Naive thymus-derived CD4-positive, alpha-beta T cell (primary cell): ENCODE measurements at regions not wholly inside any gene's neighbourhood (a gene's known extent, or its start where the extent isn't known, plus 50 kb on each side); places are given as distances from the start of the nearest gene placed in this dataset.

Experiments
- ATAC-seq: fragments of 150-1000 bp; cut with Tn5 transposase; 2 replicates; pipeline ENCODE4 v1.10.0; 2021; ENCODE audit warnings: mild to moderate bottlenecking, moderate library complexity
- CTCF ChIA-PET: fragments of 350-600 bp; sonication (Branson Sonifier 250); formaldehyde crosslinking; loops from one replicate; lab custom pipeline; 2021; ENCODE audit warnings: antibody characterized with exemption; lab: Charles Lee
- POLR2A ChIA-PET: fragments of 350-600 bp; sonication (Branson Sonifier 250); formaldehyde crosslinking; loops from one replicate; lab custom pipeline; 2021; ENCODE audit warnings: antibody characterized with exemption, inconsistent platforms; lab: Charles Lee
- DNase-seq, 9 donors: peaks; one replicate each; pipeline versions ENCODE4 v3.0.0 to v3.0.0-alpha.2; 2020 to 2022; ENCODE audit warnings: mixed read lengths in 1 of 9
- H3K27ac ChIP-seq: one replicate; pipeline ENCODE4 v1.7.0; 2013; ENCODE audit warnings: mild to moderate bottlenecking, low read depth, low read length, moderate library complexity
- H3K27me3 ChIP-seq, 2 donors: one replicate each; pipeline ENCODE4 v1.7.0; 2013; ENCODE audit warnings: low read length in 2 of 2, mild to moderate bottlenecking in 2 of 2, moderate library complexity in 2 of 2; ENCODE audit not compliant: control insufficient read depth in 2 of 2, insufficient read depth in 2 of 2
- H3K36me3 ChIP-seq, 3 experiments: 1 replicate in 2 of 3; 2 replicates in 1 of 3; pipeline ENCODE4 v1.7.0; 2013; ENCODE audit warnings: low read length in 3 of 3, mild to moderate bottlenecking in 3 of 3, moderate library complexity in 1 of 3; ENCODE audit not compliant: insufficient read depth in 3 of 3, control insufficient read depth in 2 of 3
- H3K4me1 ChIP-seq, 2 donors: one replicate each; pipeline ENCODE4 v1.7.0; 2013; ENCODE audit warnings: low read length in 2 of 2, mild to moderate bottlenecking in 2 of 2, moderate library complexity in 1 of 2; ENCODE audit not compliant: control insufficient read depth in 2 of 2, insufficient read depth in 2 of 2
- H3K4me3 ChIP-seq: 2 replicates; pipeline ENCODE4 v1.7.0; 2013; ENCODE audit warnings: mild to moderate bottlenecking, low read length
- H3K9me3 ChIP-seq, 3 experiments: 1 replicate in 2 of 3; 2 replicates in 1 of 3; pipeline ENCODE4 v1.7.0; 2013; ENCODE audit warnings: low read length in 3 of 3; ENCODE audit not compliant: control insufficient read depth in 2 of 3
- H3K27ac Mint-ChIP-seq, 9 donors: one replicate each; pipeline ENCODE4 v1.8.0; 2020 to 2022; ENCODE audit warnings: mixed read lengths in 9 of 9, mild to moderate bottlenecking in 8 of 9, moderate library complexity in 5 of 9, inconsistent platforms in 2 of 9
- H3K27me3 Mint-ChIP-seq, 5 donors: one replicate each; pipeline ENCODE4 v1.8.0; 2021 to 2022; ENCODE audit warnings: mixed read lengths in 5 of 5, mild to moderate bottlenecking in 1 of 5
- H3K36me3 Mint-ChIP-seq, 5 donors: one replicate each; pipeline ENCODE4 v1.8.0; 2020 to 2022; ENCODE audit warnings: mixed read lengths in 5 of 5, mild to moderate bottlenecking in 3 of 5, inconsistent platforms in 1 of 5
- H3K4me1 Mint-ChIP-seq, 7 donors: one replicate each; pipeline ENCODE4 v1.8.0; 2020 to 2022; ENCODE audit warnings: mixed read lengths in 7 of 7, mild to moderate bottlenecking in 3 of 7, inconsistent platforms in 1 of 7
- H3K4me3 Mint-ChIP-seq, 10 donors: one replicate each; pipeline ENCODE4 v1.8.0; 2020 to 2022; ENCODE audit warnings: mild to moderate bottlenecking in 10 of 10, mixed read lengths in 10 of 10, moderate library complexity in 6 of 10, inconsistent platforms in 2 of 10
- H3K9me3 Mint-ChIP-seq, 11 donors: one replicate each; pipeline ENCODE4 v1.8.0; 2020 to 2022; ENCODE audit warnings: mixed read lengths in 11 of 11, mild to moderate bottlenecking in 4 of 11, inconsistent platforms in 1 of 11, moderate library complexity in 1 of 11
- intact Hi-C, 2 donors: fragments of 100-400 bp; cut with micrococcal nuclease; formaldehyde crosslinking; loops; one replicate each; pipeline ENCODE4 v1.15.1; 2023

- H3K9me3 Mint-ChIP-seq: no peaks in the 10 kb centered on the region
- Histone ChIP-seq H3K9me3 (no peaks in the 10 kb centered on the region), H3K4me3 (no peak overlapping the region), H3K27ac (no peak overlapping the region), H3K27me3 (no peaks in the 10 kb centered on the region), H3K36me3 (no peaks in the 10 kb centered on the region), H3K4me1 (no peaks in the 10 kb centered on the region)
- peaks cover 29 to 57% (median 34%) of the 10 kb centered on the region in 5 donors for H3K27me3 Mint-ChIP-seq
- H3K36me3 Mint-ChIP-seq: no peaks in the 10 kb centered on the region
- no peak for DNase-seq
- CTCF ChIA-PET: no interaction called here
- H3K4me3 Mint-ChIP-seq: no peak overlapping the region
- H3K27ac Mint-ChIP-seq: no peak overlapping the region
- ATAC-seq: no peak
- peaks cover 0 to 5% (median 0%) of the 10 kb centered on the region in 7 donors for H3K4me1 Mint-ChIP-seq
- intact Hi-C loops: no loop called here
- POLR2A ChIA-PET: no interaction called here
Measured at GRCh38 chr7:45235905-45236304, 78.3 kb downstream of the RAMP3 start.

- intact Hi-C loops: no loop called here
- no peak overlapping the region for H3K27ac ChIP-seq
- ATAC-seq (no peak), DNase-seq (no peak)
- H3K36me3 Mint-ChIP-seq: no peaks in the 10 kb centered on the region
- H3K27me3 Mint-ChIP-seq: peaks cover 32 to 61% (median 41%) of the 10 kb centered on the region in 5 donors
- POLR2A ChIA-PET: no interaction called here
- no peak overlapping the region for H3K4me3 Mint-ChIP-seq
- no peaks in the 10 kb centered on the region for H3K27me3 ChIP-seq
- no peaks in the 10 kb centered on the region for H3K9me3 ChIP-seq
- H3K27ac Mint-ChIP-seq: no peak overlapping the region
- H3K36me3 ChIP-seq: no peaks in the 10 kb centered on the region
- CTCF ChIA-PET: no interaction called here
- no peak overlapping the region for H3K4me3 ChIP-seq
- H3K4me1 Mint-ChIP-seq: peaks cover 0 to 7% (median 0%) of the 10 kb centered on the region in 7 donors
- no peaks in the 10 kb centered on the region for H3K9me3 Mint-ChIP-seq
- no peaks in the 10 kb centered on the region for H3K4me1 ChIP-seq
Measured at GRCh38 chr7:45236666-45237065, 79.1 kb downstream of the RAMP3 start.

GRCh38 chr7:45237788-45238461 is 80.3 kb downstream of the RAMP3 start:
- no peaks in the 10 kb centered on the region for H3K36me3 ChIP-seq
- Mint-ChIP-seq H3K9me3 (no peaks in the 10 kb centered on the region), H3K27ac (no peak overlapping the region), H3K27me3 (peaks cover 26 to 56% (median 45%) of the 10 kb centered on the region in 5 donors), H3K4me1 (peaks cover 0 to 7% (median 0%) of the 10 kb centered on the region in 7 donors), H3K36me3 (no peaks in the 10 kb centered on the region), H3K4me3 (no peak overlapping the region)
- H3K27me3 ChIP-seq: no peaks in the 10 kb centered on the region
- H3K9me3 ChIP-seq: no peaks in the 10 kb centered on the region
- no peak overlapping the region for H3K4me3 ChIP-seq
- no peaks in the 10 kb centered on the region for H3K4me1 ChIP-seq
- intact Hi-C loops: no loop called here
- ChIA-PET CTCF (no interaction called here), POLR2A (no interaction called here)
- ATAC-seq (no peak), DNase-seq (no peak)
- no peak overlapping the region for H3K27ac ChIP-seq

GRCh38 chr7:45238806-45239205 is 81.2 kb downstream of the RAMP3 start:
- no peak overlapping the region for H3K4me3 Mint-ChIP-seq
- Histone ChIP-seq H3K36me3 (no peaks in the 10 kb centered on the region), H3K27me3 (no peaks in the 10 kb centered on the region), H3K4me1 (no peaks in the 10 kb centered on the region), H3K27ac (no peak overlapping the region), H3K9me3 (no peaks in the 10 kb centered on the region), H3K4me3 (no peak overlapping the region)
- ATAC-seq: no peak
- no peaks in the 10 kb centered on the region for H3K9me3 Mint-ChIP-seq
- no peak for DNase-seq
- H3K4me1 Mint-ChIP-seq: peaks cover 0 to 5% (median 0%) of the 10 kb centered on the region in 7 donors
- ChIA-PET POLR2A (no interaction called here), CTCF (no interaction called here)
- no peak overlapping the region for H3K27ac Mint-ChIP-seq
- H3K27me3 Mint-ChIP-seq: peaks cover 25 to 52% (median 46%) of the 10 kb centered on the region in 5 donors
- intact Hi-C loops: no loop called here
- no peaks in the 10 kb centered on the region for H3K36me3 Mint-ChIP-seq

GRCh38 chr7:45239486-45239885 is 81.9 kb downstream of the RAMP3 start:
- H3K27me3 Mint-ChIP-seq: peaks cover 25 to 49% (median 42%) of the 10 kb centered on the region in 5 donors

DNA sequence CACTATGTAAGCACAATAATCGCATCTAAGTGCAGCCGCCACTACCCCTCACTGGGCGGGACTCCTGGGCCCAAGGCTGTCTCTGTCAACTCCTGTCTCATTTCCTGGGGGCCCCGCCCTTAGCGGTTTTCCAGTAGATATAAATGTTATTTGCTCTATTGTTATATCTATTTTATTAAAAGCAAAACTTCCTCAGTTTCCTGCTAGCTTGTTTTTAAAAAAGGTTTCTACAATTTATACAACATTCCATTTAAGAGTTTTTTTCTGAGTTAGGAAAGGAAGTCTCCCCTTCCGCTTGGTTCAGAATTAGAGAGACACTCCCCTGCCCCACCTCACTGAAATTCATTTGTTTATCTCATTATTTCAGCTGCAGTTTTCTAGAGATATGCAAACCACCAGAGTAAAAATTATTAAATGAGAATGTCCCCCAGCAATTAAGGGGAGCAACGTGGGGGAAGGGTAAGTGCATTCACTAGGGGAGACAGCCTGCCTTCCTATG is 82.7 kb downstream of the RAMP3 start:
- intact Hi-C loops: no loop called here
- Histone ChIP-seq H3K4me1 (no peaks in the 10 kb centered on the region), H3K36me3 (no peaks in the 10 kb centered on the region), H3K9me3 (no peaks in the 10 kb centered on the region), H3K27ac (no peak overlapping the region), H3K4me3 (no peak overlapping the region), H3K27me3 (no peaks in the 10 kb centered on the region)
- peaks cover 0 to 5% (median 0%) of the 10 kb centered on the region in 7 donors for H3K4me1 Mint-ChIP-seq
- H3K27me3 Mint-ChIP-seq: peaks cover 31 to 49% (median 45%) of the 10 kb centered on the region in 5 donors
- ATAC-seq (no peak), DNase-seq (no peak)
- POLR2A ChIA-PET: no interaction called here
- no peaks in the 10 kb centered on the region for H3K36me3 Mint-ChIP-seq
- no peak overlapping the region for H3K4me3 Mint-ChIP-seq
- no peaks in the 10 kb centered on the region for H3K9me3 Mint-ChIP-seq
- CTCF ChIA-PET: no interaction called here
- H3K27ac Mint-ChIP-seq: no peak overlapping the region

More at GRCh38 chr7:45239486-45239885, 81.9 kb downstream of the RAMP3 start:
- no peak overlapping the region for H3K27ac ChIP-seq
- H3K9me3 ChIP-seq: no peaks in the 10 kb centered on the region
- Mint-ChIP-seq H3K4me1 (peaks cover 0 to 5% (median 0%) of the 10 kb centered on the region in 7 donors), H3K9me3 (no peaks in the 10 kb centered on the region), H3K36me3 (no peaks in the 10 kb centered on the region), H3K27ac (no peak overlapping the region), H3K4me3 (no peak overlapping the region)
- POLR2A ChIA-PET: no interaction called here
- H3K27me3 ChIP-seq: no peaks in the 10 kb centered on the region
- intact Hi-C loops: no loop called here
- CTCF ChIA-PET: no interaction called here
- H3K36me3 ChIP-seq: no peaks in the 10 kb centered on the region
- no peak for ATAC-seq
- no peaks in the 10 kb centered on the region for H3K4me1 ChIP-seq
- no peak for DNase-seq
- no peak overlapping the region for H3K4me3 ChIP-seq

- peaks cover 0 to 5% (median 0%) of the 10 kb centered on the region in 7 donors for H3K4me1 Mint-ChIP-seq
- intact Hi-C loops: no loop called here
- POLR2A ChIA-PET: no interaction called here
Measured at GRCh38 chr7:45240926-45241325, 83.3 kb downstream of the RAMP3 start.

More at GRCh38 chr7:45240926-45241325, 83.3 kb downstream of the RAMP3 start:
- Histone ChIP-seq H3K4me1 (no peaks in the 10 kb centered on the region), H3K9me3 (no peaks in the 10 kb centered on the region), H3K4me3 (no peak overlapping the region), H3K36me3 (no peaks in the 10 kb centered on the region), H3K27me3 (peaks cover 0 to 3% of the 10 kb centered on the region in 2 donors), H3K27ac (no peak overlapping the region)
- Mint-ChIP-seq H3K4me3 (no peak overlapping the region), H3K36me3 (no peaks in the 10 kb centered on the region), H3K27ac (no peak overlapping the region), H3K27me3 (peaks cover 34 to 53% (median 47%) of the 10 kb centered on the region in 5 donors), H3K9me3 (no peaks in the 10 kb centered on the region)
- ATAC-seq: no peak
- no peak for DNase-seq
- CTCF ChIA-PET: no interaction called here
